ENCODE measurements at regions not wholly inside any gene's neighbourhood (a gene's known extent, or its start where the extent isn't known, plus 50 kb on each side); places are given as distances from the start of the nearest gene placed in this dataset.

DNA sequence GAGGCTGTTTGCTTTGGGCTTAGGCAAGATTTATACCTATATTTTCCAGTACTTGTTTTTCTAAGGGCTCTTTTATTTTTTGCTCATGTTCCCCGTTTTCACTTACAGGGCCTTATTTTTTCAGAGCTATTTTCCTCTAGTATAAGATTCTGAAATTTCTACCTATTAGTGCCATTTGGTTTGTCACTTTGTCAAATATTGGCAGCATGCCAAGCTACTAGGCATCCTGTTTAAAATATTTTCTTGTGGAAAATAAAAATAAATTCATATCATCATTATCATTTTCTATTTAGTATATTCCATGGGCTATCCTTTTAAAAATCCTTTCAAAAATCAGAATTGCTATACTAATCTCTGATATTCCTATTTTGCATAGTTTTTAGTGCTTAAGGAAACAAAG, 64.8 kb upstream of the CHST9 start:
- no peak for DNase-seq

DNA sequence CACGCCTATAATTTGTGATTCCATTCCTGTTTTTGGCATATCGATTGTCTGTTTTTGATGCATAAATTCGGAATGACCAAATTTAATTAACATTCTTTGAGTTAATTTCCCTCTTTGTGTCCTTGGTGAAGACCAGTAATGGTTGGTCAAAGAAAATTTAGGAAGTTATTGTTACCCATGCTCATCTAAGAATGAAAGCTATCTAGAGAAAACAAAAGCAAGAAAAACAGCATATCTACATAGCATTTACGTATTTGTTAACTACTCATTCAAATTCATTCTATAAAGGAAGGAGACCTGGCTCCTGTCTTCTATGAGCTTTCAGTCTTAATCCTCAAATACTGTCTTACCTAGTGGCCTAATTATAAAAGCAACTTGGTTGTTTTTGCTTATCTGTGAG, 59.2 kb upstream of the CHST9 start:
- DNase-seq: no peak

DNA sequence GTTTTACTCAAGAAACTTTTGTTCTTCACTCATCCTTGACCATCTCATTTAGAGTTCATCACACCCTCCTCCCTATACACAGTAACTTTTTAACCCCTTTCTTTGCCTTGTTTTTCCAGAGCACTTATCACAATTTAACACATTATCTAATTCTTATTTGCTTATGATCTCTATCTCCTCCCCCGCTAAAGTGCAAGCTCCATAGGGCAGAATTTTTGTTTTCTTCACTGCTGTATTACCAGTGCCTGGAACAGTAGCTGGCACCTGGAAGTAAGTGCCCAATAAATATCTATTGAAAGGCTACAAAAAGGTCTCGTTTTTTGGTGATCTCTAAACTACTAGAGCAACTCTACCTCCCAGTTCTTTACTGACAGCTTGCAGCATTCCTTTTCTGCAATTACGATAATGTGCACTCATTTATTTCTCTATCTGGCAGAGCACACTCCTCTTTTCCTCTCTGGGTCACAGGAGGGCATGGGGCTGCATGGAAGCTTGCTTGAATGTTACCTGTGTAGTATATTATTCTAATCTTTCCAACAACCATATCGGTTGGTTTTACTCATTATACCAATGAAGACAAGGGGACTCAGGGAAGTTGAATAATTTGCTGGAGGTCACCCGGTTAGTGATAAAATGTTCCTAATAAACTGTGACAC, 57.4 kb upstream of the CHST9 start:
- DNase-seq: no peak

DNA sequence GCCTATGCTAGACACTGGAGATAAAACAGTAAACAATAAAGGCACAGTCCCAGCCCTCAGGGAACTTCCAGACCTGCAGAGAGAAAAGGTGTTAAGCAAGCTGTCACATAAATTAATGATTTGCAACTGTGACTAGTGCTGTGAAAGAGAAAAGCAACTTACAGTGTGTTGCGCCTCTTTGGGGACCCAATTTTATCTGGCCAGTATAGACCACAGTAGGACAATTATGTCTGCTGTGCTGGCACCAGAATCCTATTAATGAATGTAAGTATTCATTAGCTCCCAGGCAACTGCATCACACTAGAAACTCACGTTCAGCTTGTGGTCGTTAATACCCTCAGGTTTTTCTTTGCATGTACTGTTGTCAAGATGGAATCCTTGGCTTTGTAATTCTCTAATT, 55.3 kb upstream of the CHST9 start:
- no peak for DNase-seq

DNA sequence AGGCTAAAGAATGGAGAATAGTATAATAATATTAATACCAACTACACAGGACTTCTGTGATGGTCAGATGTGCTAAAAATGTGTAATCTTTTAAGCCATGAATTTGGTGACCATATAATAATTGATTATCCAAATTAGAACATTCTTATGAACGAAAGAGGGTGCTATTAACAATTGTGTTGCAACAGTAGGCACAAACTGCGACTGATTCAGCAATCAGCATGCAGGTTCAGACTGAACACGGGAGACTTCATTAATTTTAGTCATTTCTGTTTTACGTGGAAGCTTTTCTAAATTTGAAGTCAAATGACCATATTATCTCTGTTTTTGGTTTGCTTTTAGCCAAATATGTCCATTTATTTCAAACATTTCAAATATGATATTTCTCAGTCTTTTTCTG, 54.6 kb upstream of the CHST9 start:
- DNase-seq: no peak

DNA sequence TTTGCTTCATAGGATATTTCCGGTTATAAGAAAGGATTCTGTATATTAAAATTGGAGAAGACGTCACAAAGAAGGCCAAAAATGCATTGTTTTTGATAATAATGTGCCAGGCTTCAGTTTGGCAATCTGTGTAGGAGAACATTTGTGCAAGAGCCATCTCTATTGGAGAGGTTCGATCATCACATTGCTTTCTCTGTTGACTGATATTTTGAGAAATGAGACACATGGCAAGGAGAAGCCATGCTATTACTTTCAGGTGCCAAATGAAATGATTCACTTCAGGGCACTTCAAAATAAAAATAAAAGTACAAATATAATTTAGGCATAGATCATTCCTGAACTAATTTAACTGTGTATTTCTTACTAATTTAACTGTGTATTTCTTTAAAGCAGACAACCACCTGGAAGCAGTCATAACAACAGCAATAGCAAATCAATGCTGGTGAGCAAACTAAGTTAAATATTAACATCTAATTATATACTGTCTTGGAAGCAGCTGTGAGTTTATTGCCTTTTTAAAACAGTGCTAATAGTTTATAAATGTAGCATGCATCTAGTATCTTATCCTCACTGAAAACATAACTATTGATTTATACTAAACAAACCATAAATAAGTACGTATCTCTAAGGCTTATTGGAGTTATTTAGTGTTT, 50.2 kb upstream of the CHST9 start:
- DNase-seq: no peak
